GM12864 (cell line): ENCODE measurements at regions not wholly inside any gene's neighbourhood (a gene's known extent, or its start where the extent isn't known, plus 50 kb on each side); places are given as distances from the start of the nearest gene placed in this dataset.

ENCODE experiments used
- DNase-seq: peaks from one replicate; pipeline ENCODE4 v3.0.0-alpha.2; 2011; ENCODE audit warnings: low read depth
- H3K4me3 ChIP-seq: 2 replicates; pipeline ENCODE4 v1.5.1; 2011; ENCODE audit warnings: mild to moderate bottlenecking, low read depth, low read length, control low read depth
- TF ChIP-seq, protein P1 (sequence below): IDR thresholded peaks from 2 replicates; pipeline ENCODE4 v1.5.1; 2011; ENCODE audit warnings: low read depth, mild to moderate bottlenecking, moderate library complexity, low read length, control low read depth, inconsistent platforms; ENCODE audit errors: missing control alignments

DNA sequence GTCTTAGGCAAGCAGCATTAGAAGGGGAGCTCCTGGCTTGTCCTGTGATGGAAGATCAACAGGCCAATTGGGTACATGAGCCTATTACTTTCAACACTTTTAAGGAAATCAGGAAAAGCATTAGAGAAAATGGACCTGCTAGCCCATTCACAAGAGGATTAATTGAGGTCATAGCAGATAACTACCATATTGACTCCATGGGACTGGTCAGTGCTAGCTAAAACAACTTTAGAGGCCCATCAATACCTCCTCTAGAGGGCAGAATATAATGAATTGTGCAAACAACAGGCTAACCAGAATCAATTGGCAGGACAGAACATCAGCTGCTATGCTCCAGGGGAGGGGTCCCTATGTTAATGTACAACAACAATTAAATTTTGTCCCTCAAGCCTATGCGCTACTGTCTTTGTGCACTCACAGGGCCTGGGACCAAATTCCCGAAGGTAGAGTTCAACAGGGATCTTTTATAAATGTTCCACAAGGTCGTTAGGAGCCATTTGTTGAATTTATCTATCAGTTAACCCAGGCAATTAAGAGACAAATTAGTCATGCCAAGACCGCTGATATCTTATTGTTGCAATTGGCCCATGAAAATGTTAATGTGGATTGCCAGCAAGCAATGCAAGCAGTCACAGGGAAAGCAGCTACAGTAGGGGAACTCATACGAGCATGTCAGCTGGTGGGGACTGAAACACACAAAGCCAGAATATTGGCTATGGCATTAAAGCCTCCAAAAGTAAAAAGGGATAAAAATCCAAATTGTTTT, 106.6 kb upstream of the BTN3A2 start:
- H3K4me3 ChIP-seq = no peak overlapping the region
- TF ChIP-seq, protein P1, sequence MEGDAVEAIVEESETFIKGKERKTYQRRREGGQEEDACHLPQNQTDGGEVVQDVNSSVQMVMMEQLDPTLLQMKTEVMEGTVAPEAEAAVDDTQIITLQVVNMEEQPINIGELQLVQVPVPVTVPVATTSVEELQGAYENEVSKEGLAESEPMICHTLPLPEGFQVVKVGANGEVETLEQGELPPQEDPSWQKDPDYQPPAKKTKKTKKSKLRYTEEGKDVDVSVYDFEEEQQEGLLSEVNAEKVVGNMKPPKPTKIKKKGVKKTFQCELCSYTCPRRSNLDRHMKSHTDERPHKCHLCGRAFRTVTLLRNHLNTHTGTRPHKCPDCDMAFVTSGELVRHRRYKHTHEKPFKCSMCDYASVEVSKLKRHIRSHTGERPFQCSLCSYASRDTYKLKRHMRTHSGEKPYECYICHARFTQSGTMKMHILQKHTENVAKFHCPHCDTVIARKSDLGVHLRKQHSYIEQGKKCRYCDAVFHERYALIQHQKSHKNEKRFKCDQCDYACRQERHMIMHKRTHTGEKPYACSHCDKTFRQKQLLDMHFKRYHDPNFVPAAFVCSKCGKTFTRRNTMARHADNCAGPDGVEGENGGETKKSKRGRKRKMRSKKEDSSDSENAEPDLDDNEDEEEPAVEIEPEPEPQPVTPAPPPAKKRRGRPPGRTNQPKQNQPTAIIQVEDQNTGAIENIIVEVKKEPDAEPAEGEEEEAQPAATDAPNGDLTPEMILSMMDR = peak; percentile 18
- DNase-seq = no peak

DNA sequence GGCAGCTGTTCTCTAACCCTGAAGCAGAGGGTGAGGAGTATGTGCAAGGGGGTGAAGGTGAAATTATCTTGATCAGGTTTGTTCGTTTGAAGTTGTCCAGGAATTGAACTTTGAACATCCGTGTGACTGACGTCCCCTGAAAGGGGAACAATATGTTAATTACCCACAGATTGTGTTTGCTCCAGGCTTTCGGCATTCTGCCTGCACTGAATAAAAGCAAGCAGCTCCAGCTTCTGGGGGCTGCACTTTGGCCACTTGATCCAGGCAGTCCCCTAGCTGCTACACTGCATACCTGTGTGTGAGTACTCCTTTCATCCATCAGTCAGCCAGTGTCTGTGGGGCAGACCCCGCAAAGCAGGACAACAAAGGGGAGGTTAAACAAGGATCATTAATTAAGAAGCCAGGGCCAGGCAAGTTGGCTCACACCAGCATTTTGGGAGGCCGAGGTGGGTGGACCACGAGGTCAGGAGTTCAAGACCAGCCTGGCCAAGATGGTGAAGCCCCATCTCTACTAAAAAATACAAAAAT, 104.8 kb upstream of the BTN3A2 start:
- no peak overlapping the region for H3K4me3 ChIP-seq
- DNase-seq = no peak
- TF ChIP-seq, protein P1 = no peak

DNA sequence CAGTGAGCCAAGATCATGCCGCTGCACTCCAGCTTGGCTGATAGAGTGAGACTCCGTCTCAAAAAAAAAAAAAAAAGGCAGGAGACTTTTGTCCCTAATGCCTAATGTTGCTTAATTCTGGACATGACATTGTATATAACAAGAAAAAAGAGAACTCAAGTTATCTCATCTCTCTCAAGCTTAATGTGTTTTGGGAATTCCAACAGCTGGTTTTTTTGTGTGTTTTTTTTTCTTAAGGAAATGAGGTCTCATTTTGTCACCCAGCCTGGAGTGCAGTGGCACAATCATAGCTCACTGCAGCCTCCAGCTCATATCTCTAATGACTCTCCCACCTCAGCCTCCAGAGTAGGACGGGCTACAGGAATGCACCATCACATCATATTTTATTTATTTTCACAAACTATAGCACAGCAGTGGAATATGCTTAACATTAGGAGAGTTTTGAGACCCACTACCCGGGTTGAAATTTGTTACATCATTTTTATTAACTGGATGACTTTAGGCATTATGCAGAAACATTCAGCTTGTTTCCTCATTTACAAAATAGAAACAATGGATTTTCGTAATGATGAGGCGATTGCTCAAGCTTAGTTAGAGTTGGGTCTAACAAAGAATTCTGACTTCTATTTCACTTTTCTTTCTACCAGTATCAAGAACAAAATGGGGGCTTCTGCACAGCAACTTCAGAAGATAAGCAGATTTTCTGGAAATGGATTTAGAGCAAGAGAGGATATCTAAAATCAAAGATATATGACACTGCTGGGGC, 104.1 kb upstream of the BTN3A2 start:
- no peak overlapping the region for H3K4me3 ChIP-seq
- DNase-seq = no peak
- TF ChIP-seq, protein P1 = no peak

DNA sequence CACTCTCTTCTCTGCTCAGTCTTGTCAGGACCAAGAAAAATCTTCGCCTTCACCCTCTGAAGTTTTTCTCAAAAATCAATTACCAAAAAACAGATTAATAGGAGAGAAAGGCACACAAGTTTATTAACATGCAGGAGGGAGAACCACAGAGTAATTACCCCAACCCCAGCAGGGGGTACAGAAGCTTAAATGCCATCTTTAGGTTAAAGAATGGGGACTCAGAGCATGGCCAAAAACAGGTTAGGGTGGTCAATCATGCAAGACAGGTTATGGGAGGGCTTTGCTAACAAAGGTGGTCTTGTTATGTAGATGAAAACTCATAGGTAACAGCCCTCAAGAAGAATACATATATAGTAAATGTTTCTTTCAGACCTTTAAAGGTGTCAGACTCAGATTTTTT, 100.5 kb upstream of the BTN3A2 start:
- H3K4me3 ChIP-seq = no peak overlapping the region
- TF ChIP-seq, protein P1 = no peak
- no peak for DNase-seq

DNA sequence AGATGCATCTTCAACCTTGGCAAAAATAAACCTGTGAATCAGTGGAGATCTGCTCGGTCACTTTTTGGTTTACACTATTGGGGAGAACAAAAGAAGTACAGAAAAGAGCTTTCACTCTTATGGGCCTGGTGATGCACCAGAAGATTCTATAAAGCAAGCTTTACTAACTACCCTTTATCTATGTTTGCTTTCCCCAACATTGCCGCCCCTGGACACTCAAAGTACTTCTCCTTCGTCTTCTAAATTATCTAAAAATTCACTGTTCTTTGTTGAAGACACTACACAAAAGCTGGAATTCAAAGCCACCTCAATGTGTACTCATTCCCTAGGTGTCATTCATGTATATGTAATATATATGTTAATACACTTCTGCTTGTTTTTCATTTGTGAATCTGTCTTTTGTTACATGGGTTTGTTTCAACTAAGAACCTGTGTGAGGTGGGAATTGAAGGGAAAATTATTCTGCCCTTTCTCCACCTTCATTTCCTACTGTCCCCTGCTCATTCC, 97.9 kb upstream of the BTN3A2 start:
- TF ChIP-seq, protein P1 = no peak
- no peak overlapping the region for H3K4me3 ChIP-seq
- DNase-seq = no peak

DNA sequence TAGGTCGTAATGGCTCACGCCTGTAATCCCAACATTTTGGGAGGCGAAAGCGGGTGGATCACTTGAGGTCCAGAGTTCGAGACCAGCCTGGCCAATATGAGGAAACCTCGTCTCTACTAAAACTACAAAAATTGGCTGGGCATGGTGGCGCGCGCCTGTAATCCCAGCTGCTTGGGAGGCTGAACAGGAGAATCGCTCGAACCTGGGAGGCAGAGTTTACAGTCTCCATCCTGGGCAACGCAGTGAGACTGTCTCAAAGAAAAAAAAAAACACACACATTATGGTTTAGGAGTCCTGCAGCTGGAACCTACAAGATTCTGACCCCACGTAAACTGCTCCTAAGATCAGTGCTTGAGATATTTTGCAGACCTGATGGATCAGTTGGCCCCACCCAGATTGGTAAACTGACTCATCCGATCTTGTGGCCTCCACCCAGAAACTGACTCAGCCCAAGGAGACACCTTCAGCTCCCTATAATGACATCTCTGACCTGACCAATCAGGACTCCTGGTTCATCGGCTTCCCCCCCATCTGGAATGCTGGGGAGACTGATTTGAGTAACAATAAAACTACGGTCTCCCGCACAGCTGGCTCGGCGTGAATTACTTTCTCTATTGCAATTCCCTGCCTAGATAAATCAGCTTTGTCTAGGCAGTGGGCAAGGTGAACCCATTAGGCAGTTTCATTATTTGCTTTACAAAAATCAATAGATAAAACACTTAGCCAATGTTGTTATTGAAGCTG, 96.2 kb upstream of the BTN3A2 start:
- no peak for DNase-seq
- no peak overlapping the region for H3K4me3 ChIP-seq
- TF ChIP-seq, protein P1 = no peak
